Cardiac fibroblast (primary cell): ENCODE measurements at regions not wholly inside any gene's neighbourhood (a gene's known extent, or its start where the extent isn't known, plus 50 kb on each side); places are given as distances from the start of the nearest gene placed in this dataset.
A peak's percentile ranks its signal among the peaks of the same experiment; 100 is the strongest.

Experiments
- DNase-seq, 2 donors: peaks; one replicate each; pipeline versions ENCODE4 v3.0.0 to v3.0.0-alpha.2; 2010; ENCODE audit warnings: low read depth in 2 of 2
- H3K4me3 ChIP-seq, 2 donors: replicated peaks in 1 of 2; 1 replicate in 1 of 2; 2 replicates in 1 of 2; pipeline ENCODE4 v1.5.1; 2011; ENCODE audit warnings: low read depth in 2 of 2, low read length in 2 of 2, mild to moderate bottlenecking in 2 of 2, moderate library complexity in 1 of 2
- TF ChIP-seq, protein P1 (sequence below): IDR thresholded peaks from one replicate; pipeline ENCODE4 v1.5.1; 2011; ENCODE audit warnings: low read depth, mild to moderate bottlenecking, low read length, inconsistent platforms

DNA sequence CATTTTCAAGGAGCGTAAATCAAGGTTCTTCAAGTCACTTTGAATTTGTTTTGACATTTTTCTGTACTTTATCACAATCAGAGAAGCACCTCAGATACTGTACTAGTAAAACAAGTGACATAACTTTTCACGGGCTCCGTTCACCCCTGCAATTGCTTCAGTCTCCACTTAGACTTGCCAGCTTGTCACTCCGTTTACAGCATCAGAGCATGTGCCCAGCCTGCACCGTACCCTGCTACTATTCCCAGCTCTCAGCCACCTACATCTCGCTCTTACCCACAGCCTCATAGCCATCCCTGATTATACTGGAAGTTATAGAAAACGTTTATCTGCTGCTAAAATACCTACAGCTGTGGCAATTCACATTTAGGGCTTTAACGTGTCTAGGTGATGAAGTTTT lies 135.3 kb upstream of the TENM3 start:
- DNase-seq = no peak
- TF ChIP-seq, protein P1, sequence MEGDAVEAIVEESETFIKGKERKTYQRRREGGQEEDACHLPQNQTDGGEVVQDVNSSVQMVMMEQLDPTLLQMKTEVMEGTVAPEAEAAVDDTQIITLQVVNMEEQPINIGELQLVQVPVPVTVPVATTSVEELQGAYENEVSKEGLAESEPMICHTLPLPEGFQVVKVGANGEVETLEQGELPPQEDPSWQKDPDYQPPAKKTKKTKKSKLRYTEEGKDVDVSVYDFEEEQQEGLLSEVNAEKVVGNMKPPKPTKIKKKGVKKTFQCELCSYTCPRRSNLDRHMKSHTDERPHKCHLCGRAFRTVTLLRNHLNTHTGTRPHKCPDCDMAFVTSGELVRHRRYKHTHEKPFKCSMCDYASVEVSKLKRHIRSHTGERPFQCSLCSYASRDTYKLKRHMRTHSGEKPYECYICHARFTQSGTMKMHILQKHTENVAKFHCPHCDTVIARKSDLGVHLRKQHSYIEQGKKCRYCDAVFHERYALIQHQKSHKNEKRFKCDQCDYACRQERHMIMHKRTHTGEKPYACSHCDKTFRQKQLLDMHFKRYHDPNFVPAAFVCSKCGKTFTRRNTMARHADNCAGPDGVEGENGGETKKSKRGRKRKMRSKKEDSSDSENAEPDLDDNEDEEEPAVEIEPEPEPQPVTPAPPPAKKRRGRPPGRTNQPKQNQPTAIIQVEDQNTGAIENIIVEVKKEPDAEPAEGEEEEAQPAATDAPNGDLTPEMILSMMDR = no peak
- H3K4me3 ChIP-seq = no peak overlapping the region

DNA sequence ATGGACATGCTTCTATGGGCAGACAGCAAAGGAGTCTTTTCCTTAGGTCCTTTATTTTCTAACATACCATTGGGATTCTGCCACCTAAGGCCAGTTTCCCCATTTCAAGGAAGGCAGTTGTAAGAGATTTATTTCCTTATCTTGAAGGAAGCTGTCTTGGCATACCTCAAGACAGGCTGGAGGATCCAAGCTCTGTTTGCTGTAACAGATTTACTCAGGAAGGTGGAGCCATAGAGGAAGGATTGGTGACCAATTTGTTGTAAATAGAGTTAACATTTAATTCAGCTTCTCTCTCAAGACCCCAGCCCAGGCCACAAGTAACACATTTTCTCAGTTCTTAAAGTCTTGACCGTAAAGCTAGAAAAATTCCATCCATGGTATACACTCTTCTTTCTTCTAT lies 131.6 kb upstream of the TENM3 start:
- peak in 1 of 2 donors; percentile 15 for DNase-seq
- H3K4me3 ChIP-seq = no peak overlapping the region
- TF ChIP-seq, protein P1 = no peak

DNA sequence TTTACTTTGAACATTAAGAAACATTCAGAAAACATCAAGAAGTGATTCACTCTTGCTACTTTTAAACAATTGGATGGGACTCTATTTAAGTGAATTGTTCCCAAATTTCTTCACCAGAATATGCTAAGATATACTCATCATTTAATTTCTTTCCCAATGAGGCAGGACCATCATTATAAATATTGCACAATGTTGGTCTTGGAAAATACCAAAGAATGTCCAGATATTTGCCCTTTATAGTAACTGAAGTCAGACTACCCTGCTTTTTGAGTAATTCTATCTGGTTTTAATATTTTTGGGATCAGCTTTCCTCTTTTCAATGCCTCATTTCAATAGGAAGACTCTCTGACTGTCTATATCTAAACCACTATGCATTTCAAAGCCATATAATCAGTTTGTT lies 129.4 kb upstream of the TENM3 start:
- TF ChIP-seq, protein P1 = no peak
- peak in 1 of 2 donors; percentile 27 for DNase-seq
- no peak overlapping the region for H3K4me3 ChIP-seq

DNA sequence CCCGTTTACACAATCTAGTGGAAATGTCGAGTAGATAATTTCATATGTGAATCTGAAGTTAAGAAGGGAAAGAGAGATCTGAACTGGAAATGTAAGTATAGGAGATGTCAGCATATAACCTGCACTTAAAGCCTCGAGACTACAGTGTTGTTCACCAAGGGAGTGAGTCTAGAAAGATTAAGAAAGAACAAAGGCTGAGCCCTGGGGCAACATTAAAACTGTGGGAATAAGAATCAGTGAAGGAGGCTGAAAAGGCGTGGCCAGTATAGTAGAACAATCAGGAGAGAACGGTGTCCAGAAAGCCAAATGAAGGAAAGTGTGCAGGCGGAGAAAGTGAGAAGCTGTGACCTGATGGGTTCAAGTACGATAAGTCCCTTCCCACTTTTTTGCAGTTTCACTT lies 118.8 kb upstream of the TENM3 start:
- TF ChIP-seq, protein P1 = no peak
- no peak overlapping the region for H3K4me3 ChIP-seq
- no peak for DNase-seq

DNA sequence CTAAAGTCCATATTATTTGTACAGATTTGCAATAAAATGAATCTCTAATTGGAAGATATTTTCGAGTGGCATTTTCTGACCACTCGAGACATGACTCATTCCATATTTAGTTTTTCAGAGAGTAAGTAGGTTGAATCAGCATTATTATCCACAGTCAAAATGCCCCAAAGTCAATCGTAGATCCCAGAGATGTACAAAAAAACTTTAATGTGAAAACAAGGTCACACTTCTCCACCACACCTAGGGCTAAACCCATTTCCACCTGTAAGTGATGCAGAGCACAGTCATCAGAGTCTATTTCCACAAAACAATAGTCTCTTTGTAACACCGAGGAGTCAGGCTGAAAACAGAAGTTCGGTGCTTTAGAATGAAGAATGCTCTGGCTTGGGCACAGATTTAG lies 117.1 kb upstream of the TENM3 start:
- H3K4me3 ChIP-seq = no peak overlapping the region
- TF ChIP-seq, protein P1 = no peak
- no peak for DNase-seq

DNA sequence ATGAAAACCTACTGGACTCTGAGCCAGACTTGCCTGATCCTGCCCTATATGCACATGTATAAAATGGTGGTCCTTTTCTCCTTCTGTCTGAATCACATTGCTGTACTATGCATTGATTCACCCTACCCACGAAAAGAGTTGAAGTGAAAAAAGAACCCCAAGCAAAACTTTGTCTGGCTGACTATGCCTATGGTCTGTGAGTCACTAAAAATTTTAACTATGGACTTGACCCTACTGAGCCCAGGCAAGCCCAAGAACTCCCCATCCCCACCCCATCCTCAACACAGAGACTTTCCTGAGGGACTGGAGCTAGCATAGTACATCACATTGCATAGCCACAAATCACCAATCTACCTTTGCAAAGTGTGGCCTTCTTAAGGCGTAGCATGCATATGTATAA lies 116.6 kb upstream of the TENM3 start:
- no peak overlapping the region for H3K4me3 ChIP-seq
- TF ChIP-seq, protein P1 = no peak
- DNase-seq = no peak

DNA sequence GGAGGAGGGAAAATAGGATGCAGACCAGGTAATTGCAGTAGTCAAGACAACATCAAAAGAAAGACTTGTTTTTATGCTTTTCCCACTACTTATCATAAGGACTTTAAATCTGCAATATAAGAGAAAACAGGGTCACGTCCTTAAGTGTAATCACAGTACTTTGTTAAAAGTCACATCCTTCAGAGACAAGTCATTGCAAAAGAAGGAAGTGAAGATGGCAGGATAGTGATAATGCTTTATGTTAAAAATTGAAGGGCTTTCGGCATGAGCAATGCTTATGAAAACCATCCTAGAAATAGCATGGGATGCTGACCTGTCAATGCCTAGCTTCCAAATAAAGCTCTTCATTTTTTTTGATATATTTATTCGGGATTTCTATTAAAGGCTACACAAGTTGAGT lies 110.2 kb upstream of the TENM3 start:
- TF ChIP-seq, protein P1 = no peak
- no peak overlapping the region for H3K4me3 ChIP-seq
- no peak for DNase-seq
